Ishikawa (cell line): ENCODE measurements at regions not wholly inside any gene's neighbourhood (a gene's known extent, or its start where the extent isn't known, plus 50 kb on each side); places are given as distances from the start of the nearest gene placed in this dataset.

Experiments
- CEBPB ChIP-seq: IDR thresholded peaks from 2 replicates; pipeline ENCODE4 v1.6.1; 2012
- CREB1 ChIP-seq: IDR thresholded peaks from 2 replicates; pipeline ENCODE4 v1.6.1; 2012; ENCODE audit warnings: low read depth
- EGR1 ChIP-seq: IDR thresholded peaks from 2 replicates; pipeline ENCODE4 v1.6.1; 2012
- EP300 ChIP-seq: IDR thresholded peaks from 2 replicates; pipeline ENCODE4 v1.6.1; 2012; ENCODE audit warnings: borderline replicate concordance
- FOXM1 ChIP-seq: IDR thresholded peaks from 2 replicates; pipeline ENCODE4 v1.6.1; 2012; ENCODE audit warnings: low read depth, borderline replicate concordance
- RAD21 ChIP-seq: IDR thresholded peaks from 2 replicates; pipeline ENCODE4 v1.6.1; 2012; ENCODE audit warnings: low read depth
- REST ChIP-seq: IDR thresholded peaks from 2 replicates; pipeline ENCODE4 v1.6.1; 2012; ENCODE audit warnings: low read depth, mild to moderate bottlenecking
- TAF1 ChIP-seq: IDR thresholded peaks from 2 replicates; pipeline ENCODE4 v1.6.1; 2012; ENCODE audit warnings: low read depth, mild to moderate bottlenecking
- TCF12 ChIP-seq: IDR thresholded peaks from 2 replicates; pipeline ENCODE4 v1.6.1; 2012; ENCODE audit warnings: low read depth
- TEAD4 ChIP-seq: IDR thresholded peaks from 2 replicates; pipeline ENCODE4 v1.6.1; 2012
- USF1 ChIP-seq: IDR thresholded peaks from 2 replicates; pipeline ENCODE4 v1.6.1; 2012
- YY1 ChIP-seq: IDR thresholded peaks from 2 replicates; pipeline ENCODE4 v1.6.1; 2012; ENCODE audit warnings: low read depth

- TF ChIP-seq TEAD4: no peak
- TF ChIP-seq EP300: no peak
- TF ChIP-seq TAF1: no peak
- TF ChIP-seq CEBPB: no peak
- no peak for TF ChIP-seq CREB1
- no peak for TF ChIP-seq FOXM1
- TF ChIP-seq RAD21: no peak
- TF ChIP-seq REST: no peak
- no peak for TF ChIP-seq EGR1
- TF ChIP-seq TCF12: no peak
- no peak for TF ChIP-seq USF1
- TF ChIP-seq YY1: no peak
Measured at GRCh38 chr13:22014469-22014868, 343.6 kb downstream of the FGF9 start.
